Colonic mucosa (tissue), 4 donors: ENCODE measurements at regions not wholly inside any gene's neighbourhood (a gene's known extent, or its start where the extent isn't known, plus 50 kb on each side); places are given as distances from the start of the nearest gene placed in this dataset.

Source experiments
- DNase-seq: peaks from one replicate; pipeline ENCODE4 v3.0.0-alpha.2; 2020
- H3K27ac ChIP-seq: fragments of 200-600 bp; one replicate; pipeline ENCODE4 v1.8.0; 2021
- H3K27me3 ChIP-seq: fragments of 200-600 bp; one replicate; pipeline ENCODE4 v1.8.0; 2021
- H3K36me3 ChIP-seq: fragments of 200-600 bp; one replicate; pipeline ENCODE4 v1.8.0; 2021
- H3K4me1 ChIP-seq: fragments of 200-600 bp; one replicate; pipeline ENCODE4 v1.8.0; 2021; ENCODE audit warnings: mild to moderate bottlenecking
- H3K4me3 ChIP-seq: fragments of 200-600 bp; one replicate; pipeline ENCODE4 v1.8.0; 2021
- H3K9ac ChIP-seq, 2 donors: one replicate each; pipeline ENCODE4 v1.7.0; 2013; ENCODE audit warnings: control low read depth in 2 of 2, low read depth in 2 of 2, low read length in 2 of 2
- H3K9me3 ChIP-seq: fragments of 200-600 bp; one replicate; pipeline ENCODE4 v1.8.0; 2021
- intact Hi-C: fragments of 100-400 bp; cut with DNase I; formaldehyde crosslinking; loops from one replicate; pipeline ENCODE4 v1.14.1; 2022
- TF ChIP-seq, protein P1 (sequence below): fragments of 200-600 bp; IDR thresholded peaks from one replicate; pipeline ENCODE4 v1.8.0; 2022; ENCODE audit warnings: antibody characterized with exemption, mild to moderate bottlenecking
- donor health status: healthy.
- donor health status: DM: no; HTN: no; CAD: no.
- donor health status: DM: no; HTN: no; CAD: no.

DNA sequence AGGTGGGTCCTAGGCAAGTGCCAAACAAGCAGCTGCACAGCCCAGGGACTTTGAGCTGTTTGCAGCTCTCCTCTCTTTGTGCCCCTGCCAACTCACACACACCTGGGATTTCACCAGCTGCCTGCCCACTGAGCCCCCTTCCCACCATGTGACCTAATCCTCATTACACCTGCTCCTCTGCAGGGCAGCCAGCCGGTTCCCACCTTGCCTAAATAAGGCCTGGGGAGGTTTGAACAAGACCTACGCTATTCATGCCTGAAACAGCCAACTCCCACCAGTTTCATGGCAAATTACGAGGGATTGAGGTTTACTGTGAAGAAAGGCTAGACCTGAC, 92.6 kb upstream of the SOX4 start:
- Histone ChIP-seq H3K27me3 (no peaks in the 10 kb centered on the region), H3K9me3 (no peaks in the 10 kb centered on the region), H3K4me1 (no peaks in the 10 kb centered on the region), H3K4me3 (no peak overlapping the region), H3K27ac (no peak overlapping the region), H3K9ac (no peak overlapping the region), H3K36me3 (no peaks in the 10 kb centered on the region)
- DNase-seq: no peak
- intact Hi-C loops: no loop called here
- TF ChIP-seq, protein P1, sequence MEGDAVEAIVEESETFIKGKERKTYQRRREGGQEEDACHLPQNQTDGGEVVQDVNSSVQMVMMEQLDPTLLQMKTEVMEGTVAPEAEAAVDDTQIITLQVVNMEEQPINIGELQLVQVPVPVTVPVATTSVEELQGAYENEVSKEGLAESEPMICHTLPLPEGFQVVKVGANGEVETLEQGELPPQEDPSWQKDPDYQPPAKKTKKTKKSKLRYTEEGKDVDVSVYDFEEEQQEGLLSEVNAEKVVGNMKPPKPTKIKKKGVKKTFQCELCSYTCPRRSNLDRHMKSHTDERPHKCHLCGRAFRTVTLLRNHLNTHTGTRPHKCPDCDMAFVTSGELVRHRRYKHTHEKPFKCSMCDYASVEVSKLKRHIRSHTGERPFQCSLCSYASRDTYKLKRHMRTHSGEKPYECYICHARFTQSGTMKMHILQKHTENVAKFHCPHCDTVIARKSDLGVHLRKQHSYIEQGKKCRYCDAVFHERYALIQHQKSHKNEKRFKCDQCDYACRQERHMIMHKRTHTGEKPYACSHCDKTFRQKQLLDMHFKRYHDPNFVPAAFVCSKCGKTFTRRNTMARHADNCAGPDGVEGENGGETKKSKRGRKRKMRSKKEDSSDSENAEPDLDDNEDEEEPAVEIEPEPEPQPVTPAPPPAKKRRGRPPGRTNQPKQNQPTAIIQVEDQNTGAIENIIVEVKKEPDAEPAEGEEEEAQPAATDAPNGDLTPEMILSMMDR: no peak

DNA sequence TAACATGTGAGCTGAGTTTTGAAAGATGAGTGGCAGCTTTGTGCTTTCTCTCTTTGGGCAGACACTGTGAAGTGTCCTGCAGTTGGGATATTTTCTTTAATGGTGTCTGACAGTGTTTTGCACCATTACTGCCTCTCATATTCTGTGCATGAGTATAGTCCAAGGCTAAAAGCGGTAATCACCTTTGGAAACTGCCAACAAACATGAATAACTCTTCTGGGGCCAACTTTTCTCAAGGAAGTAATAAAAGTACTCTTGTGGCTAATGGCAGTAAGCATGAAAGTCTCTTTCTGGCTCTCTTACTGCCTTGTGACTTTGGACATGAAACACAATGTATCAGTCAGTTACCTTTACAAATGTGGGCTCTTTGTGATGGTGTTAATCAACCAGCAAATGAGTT, 91.7 kb upstream of the SOX4 start:
- H3K36me3 ChIP-seq: no peaks in the 10 kb centered on the region
- H3K9me3 ChIP-seq: no peaks in the 10 kb centered on the region
- no peaks in the 10 kb centered on the region for H3K4me1 ChIP-seq
- H3K27me3 ChIP-seq: no peaks in the 10 kb centered on the region
- TF ChIP-seq, protein P1: no peak
- H3K4me3 ChIP-seq: no peak overlapping the region
- H3K9ac ChIP-seq: no peak overlapping the region
- peak overlapping the region; percentile 7 for H3K27ac ChIP-seq
- intact Hi-C loops: no loop called here
- no peak for DNase-seq

DNA sequence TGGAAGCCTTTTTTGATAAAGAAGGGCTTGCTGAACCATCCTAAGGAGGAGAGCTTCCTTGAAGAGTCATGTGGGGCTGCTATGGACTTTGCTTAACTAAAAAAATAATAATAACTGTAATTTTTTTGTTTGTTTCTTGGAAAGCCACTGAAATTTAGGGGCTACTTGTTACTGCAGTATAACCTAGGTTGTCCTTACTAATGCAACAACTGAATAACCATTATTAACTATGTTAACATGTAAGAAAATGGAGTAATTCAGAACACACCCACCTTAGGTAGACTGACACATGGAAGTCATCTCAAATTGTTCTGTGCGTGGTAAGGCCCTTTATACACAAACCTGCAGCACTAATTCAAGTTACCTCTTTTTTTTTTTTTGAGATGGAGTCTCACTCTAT, 90.9 kb upstream of the SOX4 start:
- TF ChIP-seq, protein P1: no peak
- no peak overlapping the region for H3K27ac ChIP-seq
- no peak overlapping the region for H3K9ac ChIP-seq
- H3K4me1 ChIP-seq: no peaks in the 10 kb centered on the region
- H3K36me3 ChIP-seq: no peaks in the 10 kb centered on the region
- no peaks in the 10 kb centered on the region for H3K9me3 ChIP-seq
- intact Hi-C loops: no loop called here
- no peaks in the 10 kb centered on the region for H3K27me3 ChIP-seq
- no peak overlapping the region for H3K4me3 ChIP-seq
- DNase-seq: no peak

DNA sequence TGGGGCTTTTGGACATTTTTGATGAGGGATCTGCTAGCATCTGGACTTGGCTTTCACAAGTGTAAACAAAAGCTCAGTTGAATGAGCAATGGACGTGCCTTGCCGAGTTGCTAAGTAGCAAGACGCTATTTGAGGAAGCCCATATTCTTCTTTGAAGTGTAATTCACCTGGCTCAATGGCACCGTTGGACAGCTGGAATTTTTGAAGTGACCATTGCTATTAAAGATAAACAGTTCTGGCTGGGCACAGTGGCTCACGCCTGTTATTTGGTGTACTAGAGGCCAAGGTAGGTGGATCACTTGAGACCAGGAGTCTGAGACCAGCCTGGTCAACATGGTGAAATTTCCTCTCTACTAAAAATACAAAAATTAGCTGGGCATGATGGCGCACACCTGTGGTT, 88.8 kb upstream of the SOX4 start:
- H3K9ac ChIP-seq: no peak overlapping the region
- H3K36me3 ChIP-seq: no peaks in the 10 kb centered on the region
- no peaks in the 10 kb centered on the region for H3K27me3 ChIP-seq
- H3K4me3 ChIP-seq: no peak overlapping the region
- intact Hi-C loops: no loop called here
- TF ChIP-seq, protein P1: no peak
- DNase-seq: no peak
- no peaks in the 10 kb centered on the region for H3K4me1 ChIP-seq
- H3K27ac ChIP-seq: no peak overlapping the region
- no peaks in the 10 kb centered on the region for H3K9me3 ChIP-seq

DNA sequence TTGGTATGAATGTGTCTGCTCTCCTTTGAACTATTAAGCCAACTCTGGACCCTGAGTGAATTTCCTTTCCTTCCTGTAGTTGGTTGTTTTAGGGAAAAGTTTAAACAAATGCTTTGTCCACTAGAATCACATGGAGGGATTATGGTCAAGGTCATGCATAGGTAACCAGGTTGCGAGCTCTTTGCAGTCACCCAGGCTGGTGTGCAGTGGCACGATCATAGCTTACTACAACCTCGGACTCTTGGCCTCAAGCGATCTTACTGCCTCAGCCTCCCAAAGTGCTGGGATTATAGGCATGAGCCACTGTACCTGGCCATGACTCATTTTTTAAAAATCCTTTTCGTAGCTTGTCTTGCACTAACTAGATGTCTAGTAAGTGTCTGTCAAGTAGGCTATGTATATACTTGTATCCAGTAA, 88.0 kb upstream of the SOX4 start:
- intact Hi-C loops: no loop called here
- TF ChIP-seq, protein P1: no peak
- no peaks in the 10 kb centered on the region for H3K9me3 ChIP-seq
- H3K27me3 ChIP-seq: no peaks in the 10 kb centered on the region
- H3K36me3 ChIP-seq: no peaks in the 10 kb centered on the region
- no peak for DNase-seq
- no peaks in the 10 kb centered on the region for H3K4me1 ChIP-seq
- no peak overlapping the region for H3K27ac ChIP-seq
- H3K9ac ChIP-seq: no peak overlapping the region
- H3K4me3 ChIP-seq: no peak overlapping the region

DNA sequence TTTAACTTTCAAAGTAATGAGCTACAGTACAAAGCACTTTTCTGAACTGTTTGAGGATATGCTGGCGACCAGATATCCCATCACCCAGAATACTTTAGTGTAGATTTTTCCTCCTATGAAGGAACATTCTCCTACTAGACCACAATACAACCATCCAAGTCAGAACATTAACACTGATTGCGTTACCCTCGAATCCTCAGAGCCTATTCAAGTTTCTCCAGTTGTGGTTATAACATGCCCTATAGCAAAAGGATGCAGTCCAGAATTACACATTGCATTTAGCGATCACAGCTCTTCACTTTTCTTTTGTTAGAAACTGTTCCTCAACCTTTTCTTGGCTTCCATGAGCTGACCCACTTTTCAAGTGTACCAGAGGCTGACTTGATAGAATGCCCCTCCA, 87.4 kb upstream of the SOX4 start:
- intact Hi-C loops: no loop called here
- H3K4me3 ChIP-seq: no peak overlapping the region
- H3K27me3 ChIP-seq: no peaks in the 10 kb centered on the region
- H3K9me3 ChIP-seq: no peaks in the 10 kb centered on the region
- H3K4me1 ChIP-seq: no peaks in the 10 kb centered on the region
- H3K27ac ChIP-seq: no peak overlapping the region
- TF ChIP-seq, protein P1: no peak
- H3K36me3 ChIP-seq: no peaks in the 10 kb centered on the region
- H3K9ac ChIP-seq: no peak overlapping the region
- no peak for DNase-seq
